Panc1 (cell line): ENCODE measurements at regions not wholly inside any gene's neighbourhood (a gene's known extent, or its start where the extent isn't known, plus 50 kb on each side); places are given as distances from the start of the nearest gene placed in this dataset.

Experiments used
- ATAC-seq: fragments of 200-7000 bp; cut with Tn5 transposase; 2 replicates; pipeline ENCODE4 v1.9.1; 2020; ENCODE audit warnings: mild to moderate bottlenecking, moderate library complexity
- BruUV-seq: library from RNA; stranded (reverse); fragments of 400-500 nt; replicated peaks from 2 replicates; lab custom pipeline; 2021; lab: Mats Ljungman, UMichigan
- CTCF ChIA-PET: fragments of 300-600 bp; sonication (Branson Sonifier 250); formaldehyde crosslinking; loops from one replicate; lab custom pipeline; 2022; ENCODE audit warnings: antibody characterized with exemption; lab: Charles Lee
- POLR2A ChIA-PET: fragments of 300-600 bp; sonication (Branson Sonifier 250); formaldehyde crosslinking; loops from one replicate; lab custom pipeline; 2022; ENCODE audit warnings: antibody characterized with exemption; lab: Charles Lee
- DNase-seq: peaks from one replicate; pipeline ENCODE4 v3.0.0-alpha.2; 2010; ENCODE audit warnings: low read depth, low spot score
- H3K27ac ChIP-seq: 2 replicates; pipeline ENCODE4 v1.5.1; 2011; ENCODE audit warnings: mild to moderate bottlenecking, low read length, inconsistent platforms
- H3K27me3 ChIP-seq: fragments of 200-500 bp; sonication (Bioruptor generic); 2 replicates; pipeline ENCODE4 v1.6.0; 2014; ENCODE audit warnings: low read length, inconsistent platforms; ENCODE audit not compliant: control insufficient read depth, insufficient read depth
- H3K36me3 ChIP-seq: fragments of 200-500 bp; sonication (Bioruptor generic); 2 replicates; pipeline ENCODE4 v1.5.1; 2014; ENCODE audit warnings: inconsistent platforms, mild to moderate bottlenecking, low read length, moderate library complexity; ENCODE audit not compliant: control insufficient read depth, insufficient read depth
- H3K4me1 ChIP-seq: 2 replicates; pipeline ENCODE4 v1.5.1; 2011; ENCODE audit warnings: inconsistent platforms, mild to moderate bottlenecking, low read length, moderate library complexity; ENCODE audit not compliant: control insufficient read depth, insufficient read depth
- H3K4me3 ChIP-seq, 2 experiments: 2 replicates each; pipeline ENCODE4 v1.5.1; 2011 to 2012; ENCODE audit warnings: low read depth in 2 of 2, low read length in 2 of 2, mild to moderate bottlenecking in 2 of 2, inconsistent platforms in 1 of 2, moderate library complexity in 1 of 2
- H3K9me3 ChIP-seq: fragments of 200-500 bp; sonication (Bioruptor generic); 2 replicates; pipeline ENCODE4 v1.5.1; 2014; ENCODE audit warnings: low read depth, mild to moderate bottlenecking, inconsistent platforms, low read length, moderate library complexity; ENCODE audit not compliant: control insufficient read depth, insufficient read depth
- CTCF ChIP-seq: fragments of 450-650 bp; IDR thresholded peaks from 2 replicates; pipeline ENCODE4 v1.5.1; 2017; ENCODE audit warnings: mild to moderate bottlenecking
- POLR2AphosphoS5 ChIP-seq: IDR thresholded peaks from 2 replicates; pipeline ENCODE4 v1.6.1; 2012; ENCODE audit warnings: mild to moderate bottlenecking, low read depth, low read length, moderate library complexity
- REST ChIP-seq, 2 experiments: IDR thresholded peaks; 2 replicates each; pipeline ENCODE4 v1.6.1; 2011 to 2012; ENCODE audit warnings: low read depth in 2 of 2, control low read depth in 1 of 2, low read length in 1 of 2, mild to moderate bottlenecking in 1 of 2, moderate library complexity in 1 of 2; ENCODE audit not compliant: insufficient read depth in 1 of 2
- SIN3A ChIP-seq: IDR thresholded peaks from 2 replicates; pipeline ENCODE4 v1.6.1; 2012; ENCODE audit warnings: low read depth, mild to moderate bottlenecking, low read length, moderate library complexity, borderline replicate concordance; ENCODE audit not compliant: insufficient read depth
- TCF7L2 ChIP-seq: IDR thresholded peaks from 2 replicates; pipeline ENCODE4 v1.6.1; 2011; ENCODE audit warnings: mild to moderate bottlenecking, low read depth, low read length, inconsistent platforms
- in situ Hi-C: cut with HindIII; loops from 2 replicates; pipeline ENCODE4 v1.10.0; 2016; ENCODE audit warnings: low sequenced_read_pairs, low pct_unique_long_range_greater_than_20kb
- intact Hi-C: fragments of 100-400 bp; cut with micrococcal nuclease; formaldehyde crosslinking; loops from one replicate; pipeline ENCODE4 v1.10.0; 2022; ENCODE audit not compliant: unreplicated experiment

- no peak overlapping the region for H3K4me3 ChIP-seq
- no peak overlapping the region for H3K27ac ChIP-seq
- BruUV-seq, result no TSS peak
- no peak for ATAC-seq
- in situ Hi-C loops (no loop called here), intact Hi-C loops (no loop called here)
- ChIA-PET POLR2A (no interaction called here), CTCF (no interaction called here)
- no peaks in the 10 kb centered on the region for H3K27me3 ChIP-seq
- H3K4me1 ChIP-seq, result no peaks in the 10 kb centered on the region
- no peak for TF ChIP-seq TCF7L2
- TF ChIP-seq CTCF, result no peak
- no peak for TF ChIP-seq SIN3A
- TF ChIP-seq REST (IDR thresholded peaks at IDR 0.05; ENCODE audit: insufficient read depth in 1 of 2, low read depth in 2 of 2, low read length in 1 of 2), result no peak
- TF ChIP-seq POLR2AphosphoS5, result no peak
- no peaks in the 10 kb centered on the region for H3K9me3 ChIP-seq
- DNase-seq, result no peak
- H3K36me3 ChIP-seq, result no peaks in the 10 kb centered on the region
These were observed 105.8 kb downstream of the BMP4 start for GRCh38 chr14:53850714-53851296.

DNA sequence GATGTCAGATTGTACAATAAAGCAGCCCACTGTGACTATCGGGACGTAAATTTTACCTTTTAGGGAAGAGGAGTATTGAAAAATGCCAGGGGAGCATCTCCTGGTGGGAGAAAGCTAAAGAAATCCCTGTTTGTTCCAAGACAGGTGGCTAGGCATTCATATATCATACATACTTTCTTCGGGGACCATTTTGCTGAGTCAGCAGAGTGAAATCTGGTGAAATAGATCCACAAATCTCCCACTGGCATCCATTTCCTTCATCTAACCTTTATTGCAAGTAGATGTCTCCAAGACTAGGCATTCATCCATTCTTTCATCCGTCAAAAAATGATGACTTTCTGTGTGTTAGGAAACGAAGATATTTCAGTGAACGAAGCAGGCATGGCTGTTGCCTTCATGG, 107.1 kb downstream of the BMP4 start:
- in situ Hi-C loops (no loop called here), intact Hi-C loops (no loop called here)
- H3K4me1 ChIP-seq, result no peaks in the 10 kb centered on the region
- no peak for ATAC-seq
- POLR2A ChIA-PET, result no interaction called here
- H3K27me3 ChIP-seq, result no peaks in the 10 kb centered on the region
- TF ChIP-seq POLR2AphosphoS5, result no peak
- TF ChIP-seq REST (IDR thresholded peaks at IDR 0.05; ENCODE audit: insufficient read depth in 1 of 2, low read depth in 2 of 2, low read length in 1 of 2), result no peak
- no peak for TF ChIP-seq SIN3A
- no peak for TF ChIP-seq CTCF
- TF ChIP-seq TCF7L2, result no peak
- no peak overlapping the region for H3K4me3 ChIP-seq
- BruUV-seq, result no TSS peak
- H3K27ac ChIP-seq, result no peak overlapping the region
- CTCF ChIA-PET, result no interaction called here
- no peak for DNase-seq
- H3K9me3 ChIP-seq, result no peaks in the 10 kb centered on the region
- no peaks in the 10 kb centered on the region for H3K36me3 ChIP-seq
